Keratinocyte (primary cell): ENCODE measurements at regions not wholly inside any gene's neighbourhood (a gene's known extent, or its start where the extent isn't known, plus 50 kb on each side); places are given as distances from the start of the nearest gene placed in this dataset.

Experiments
- DNase-seq: peaks from one replicate; pipeline ENCODE4 v3.0.0-alpha.2; 2011; ENCODE audit warnings: low read depth, missing footprints, low spot score
- FAIRE-seq: peaks from 2 replicates; lab custom pipeline; 2011; peaks lifted over from hg19 to GRCh38; lab: Jason Lieb, UNC
- H2AFZ ChIP-seq: 2 replicates; pipeline ENCODE4 v1.6.0; 2012; ENCODE audit warnings: low read length, control low read depth, inconsistent platforms; ENCODE audit not compliant: control insufficient read depth
- H3K27ac ChIP-seq: 2 replicates; pipeline ENCODE4 v1.5.1; 2011; ENCODE audit warnings: low read length; ENCODE audit not compliant: control insufficient read depth, insufficient read depth
- H3K27me3 ChIP-seq: 3 replicates; pipeline ENCODE4 v1.6.0; 2011; ENCODE audit warnings: low read length; ENCODE audit not compliant: control insufficient read depth, insufficient read depth; ENCODE audit errors: extremely low read depth
- H3K36me3 ChIP-seq, 2 experiments: 2 replicates in 1 of 2; 3 replicates in 1 of 2; pipeline ENCODE4 v1.5.1; 2011; ENCODE audit warnings: low read length in 2 of 2, mild to moderate bottlenecking in 1 of 2; ENCODE audit not compliant: control insufficient read depth in 2 of 2, insufficient read depth in 2 of 2; ENCODE audit errors: extremely low read depth in 1 of 2
- H3K4me1 ChIP-seq: 3 replicates; pipeline ENCODE4 v1.5.1; 2011; ENCODE audit warnings: low read length; ENCODE audit not compliant: control insufficient read depth, insufficient read depth; ENCODE audit errors: extremely low read depth
- H3K4me2 ChIP-seq: 3 replicates; pipeline ENCODE4 v1.6.0; 2011; ENCODE audit warnings: low read depth, low read length; ENCODE audit not compliant: control insufficient read depth, insufficient read depth; ENCODE audit errors: extremely low read depth
- H3K4me3 ChIP-seq, 3 experiments: fragments of 200-600 bp in 1 of 3; sonication (generic) in 1 of 3; 2 replicates in 2 of 3; 3 replicates in 1 of 3; pipeline ENCODE4 v1.5.1; 2011 to 2016; ENCODE audit warnings: low read length in 3 of 3, mild to moderate bottlenecking in 3 of 3, control low read depth in 2 of 3, inconsistent platforms in 1 of 3, low read depth in 1 of 3, mixed read lengths in 1 of 3, mixed run types in 1 of 3, moderate library complexity in 1 of 3; ENCODE audit not compliant: control insufficient read depth in 2 of 3, insufficient read depth in 2 of 3; ENCODE audit errors: extremely low read depth in 1 of 3
- H3K79me2 ChIP-seq: 2 replicates; pipeline ENCODE4 v1.6.0; 2012; ENCODE audit warnings: low read length; ENCODE audit not compliant: control insufficient read depth, insufficient read depth
- H3K9ac ChIP-seq: 3 replicates; pipeline ENCODE4 v1.6.0; 2011; ENCODE audit warnings: low read length; ENCODE audit not compliant: control insufficient read depth, insufficient read depth; ENCODE audit errors: extremely low read depth
- H3K9me1 ChIP-seq: 3 replicates; pipeline ENCODE4 v1.6.0; 2011; ENCODE audit warnings: low read length; ENCODE audit not compliant: control insufficient read depth, insufficient read depth; ENCODE audit errors: extremely low read depth
- H3K9me3 ChIP-seq: 2 replicates; pipeline ENCODE4 v1.5.1; 2012; ENCODE audit warnings: low read depth, low read length; ENCODE audit not compliant: control insufficient read depth
- H4K20me1 ChIP-seq: 3 replicates; pipeline ENCODE4 v1.6.0; 2011; ENCODE audit warnings: low read length; ENCODE audit not compliant: control insufficient read depth, insufficient read depth; ENCODE audit errors: extremely low read depth
- EZH2 ChIP-seq: IDR thresholded peaks from one replicate; pipeline ENCODE4 v1.6.1; 2012; ENCODE audit warnings: inconsistent platforms, mild to moderate bottlenecking, low read length, moderate library complexity
- dilution Hi-C: fragments of 300-500 bp; cut with MboI; formaldehyde crosslinking; loops from one replicate; pipeline ENCODE4 v1.7.0; 2020; ENCODE audit warnings: low sequenced_read_pairs; ENCODE audit not compliant: extremely low pct_ligation_motif_present
- TF ChIP-seq, protein P1 (sequence below), 3 experiments: IDR thresholded peaks in 1 of 3; conservative IDR thresholded peaks in 1 of 3; optimal IDR thresholded peaks in 1 of 3; 2 replicates in 2 of 3; 3 replicates in 1 of 3; pipeline versions ENCODE3 to v1.5.1; 2011; ENCODE audit warnings: low read length in 3 of 3, mild to moderate bottlenecking in 3 of 3, moderate library complexity in 2 of 3, control low read depth in 1 of 3, inconsistent platforms in 1 of 3; ENCODE audit not compliant: insufficient read depth in 2 of 3; ENCODE audit errors: extremely low read depth in 1 of 3

DNA sequence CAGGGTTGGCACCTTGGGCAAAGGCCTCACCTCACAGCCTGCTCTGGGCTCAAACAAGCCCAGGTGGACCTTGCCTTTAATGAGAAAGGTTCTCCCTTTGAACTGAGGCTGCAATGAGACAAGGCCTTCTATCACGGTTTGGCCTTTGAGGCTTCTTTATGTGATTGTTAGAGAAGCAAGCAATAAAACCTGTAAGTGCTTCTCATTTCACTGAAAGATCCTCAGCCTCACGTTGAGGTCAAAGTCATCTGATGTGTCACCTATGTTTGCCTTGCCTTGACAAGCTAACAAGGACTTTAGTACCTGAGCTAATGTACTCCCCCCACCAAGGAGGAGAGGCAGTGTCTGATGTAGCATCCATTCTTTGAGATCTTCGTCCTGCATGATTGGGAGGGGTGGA lies 155.9 kb upstream of the RBM19 start:
- TF ChIP-seq, protein P1, sequence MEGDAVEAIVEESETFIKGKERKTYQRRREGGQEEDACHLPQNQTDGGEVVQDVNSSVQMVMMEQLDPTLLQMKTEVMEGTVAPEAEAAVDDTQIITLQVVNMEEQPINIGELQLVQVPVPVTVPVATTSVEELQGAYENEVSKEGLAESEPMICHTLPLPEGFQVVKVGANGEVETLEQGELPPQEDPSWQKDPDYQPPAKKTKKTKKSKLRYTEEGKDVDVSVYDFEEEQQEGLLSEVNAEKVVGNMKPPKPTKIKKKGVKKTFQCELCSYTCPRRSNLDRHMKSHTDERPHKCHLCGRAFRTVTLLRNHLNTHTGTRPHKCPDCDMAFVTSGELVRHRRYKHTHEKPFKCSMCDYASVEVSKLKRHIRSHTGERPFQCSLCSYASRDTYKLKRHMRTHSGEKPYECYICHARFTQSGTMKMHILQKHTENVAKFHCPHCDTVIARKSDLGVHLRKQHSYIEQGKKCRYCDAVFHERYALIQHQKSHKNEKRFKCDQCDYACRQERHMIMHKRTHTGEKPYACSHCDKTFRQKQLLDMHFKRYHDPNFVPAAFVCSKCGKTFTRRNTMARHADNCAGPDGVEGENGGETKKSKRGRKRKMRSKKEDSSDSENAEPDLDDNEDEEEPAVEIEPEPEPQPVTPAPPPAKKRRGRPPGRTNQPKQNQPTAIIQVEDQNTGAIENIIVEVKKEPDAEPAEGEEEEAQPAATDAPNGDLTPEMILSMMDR (optimal IDR thresholded peaks at IDR 0.05 in 1 of 3, IDR thresholded peaks at IDR 0.05 in 1 of 3, conservative IDR thresholded peaks at IDR 0.05 in 1 of 3; ENCODE audit: extremely low read depth in 1 of 3, insufficient read depth in 2 of 3, low read length in 3 of 3): no peak
- no peak for TF ChIP-seq EZH2
- dilution Hi-C loops: no loop called here
- Histone ChIP-seq H3K36me3 (no peaks in the 10 kb centered on the region), H3K27me3 (no peaks in the 10 kb centered on the region), H3K9me3 (no peaks in the 10 kb centered on the region), H4K20me1 (no peaks in the 10 kb centered on the region), H2AFZ (no peak overlapping the region), H3K27ac (no peak overlapping the region), H3K4me3 (no peak overlapping the region), H3K4me1 (no peaks in the 10 kb centered on the region), H3K4me2 (no peak overlapping the region), H3K9me1 (no peaks in the 10 kb centered on the region), H3K79me2 (no peaks in the 10 kb centered on the region), H3K9ac (no peak overlapping the region)
- FAIRE-seq: no peak
- DNase-seq: no peak

DNA sequence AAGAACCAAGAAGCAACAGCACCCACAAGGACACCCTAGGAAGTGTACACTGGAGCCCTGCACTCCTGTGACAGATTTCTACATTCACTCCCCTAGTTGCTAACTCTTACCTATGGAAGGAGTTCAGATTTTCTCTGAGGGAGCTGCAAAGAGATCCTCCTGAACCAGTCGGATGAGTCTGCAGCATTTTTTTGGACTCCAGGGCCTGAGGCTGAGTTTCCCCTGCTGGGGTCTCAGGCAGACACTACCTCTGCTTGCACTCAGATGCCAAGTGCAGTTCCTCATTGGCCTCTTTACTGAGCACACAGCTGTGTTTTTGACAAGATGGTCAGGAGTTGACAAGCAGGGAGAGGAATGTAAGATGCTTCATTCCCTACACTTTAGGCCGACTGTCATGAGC lies 153.2 kb upstream of the RBM19 start:
- DNase-seq: no peak
- Histone ChIP-seq H3K9ac (no peak overlapping the region), H3K27me3 (no peaks in the 10 kb centered on the region), H3K4me3 (no peak overlapping the region), H3K9me3 (no peaks in the 10 kb centered on the region), H3K27ac (no peak overlapping the region), H3K36me3 (no peaks in the 10 kb centered on the region), H3K9me1 (no peaks in the 10 kb centered on the region), H4K20me1 (no peaks in the 10 kb centered on the region), H3K4me2 (no peak overlapping the region), H2AFZ (no peak overlapping the region), H3K79me2 (no peaks in the 10 kb centered on the region), H3K4me1 (no peaks in the 10 kb centered on the region)
- no peak for FAIRE-seq
- dilution Hi-C loops: no loop called here
- TF ChIP-seq, protein P1 (optimal IDR thresholded peaks at IDR 0.05 in 1 of 3, IDR thresholded peaks at IDR 0.05 in 1 of 3, conservative IDR thresholded peaks at IDR 0.05 in 1 of 3; ENCODE audit: extremely low read depth in 1 of 3, insufficient read depth in 2 of 3, low read length in 3 of 3): no peak
- TF ChIP-seq EZH2: no peak
